GM23338 (cell line): ENCODE measurements at regions not wholly inside any gene's neighbourhood (a gene's known extent, or its start where the extent isn't known, plus 50 kb on each side); places are given as distances from the start of the nearest gene placed in this dataset.

Experiments
- ATAC-seq: fragments of 200-7000 bp; cut with Tn5 transposase; 3 replicates; pipeline ENCODE4 v1.9.1; 2020
- DNase-seq: peaks from one replicate; pipeline ENCODE4 v3.0.0-alpha.2; 2015; ENCODE audit warnings: low spot score
- H2AFZ ChIP-seq: fragments of 200-600 bp; sonication (generic); 2 replicates; pipeline ENCODE4 v1.8.0; 2016; ENCODE audit warnings: antibody characterized with exemption, mild to moderate bottlenecking, moderate library complexity
- H3F3A ChIP-seq: fragments of 200-600 bp; sonication (generic); replicated peaks from 2 replicates; pipeline ENCODE4 v1.8.0; 2017; ENCODE audit warnings: antibody characterized with exemption, mixed run types, low read depth
- H3K27ac ChIP-seq: fragments of 200-600 bp; sonication (generic); 2 replicates; pipeline ENCODE4 v1.6.1; 2016; ENCODE audit warnings: low read depth
- H3K27me3 ChIP-seq: fragments of 200-600 bp; sonication (generic); 2 replicates; pipeline ENCODE4 v1.8.0; 2016; ENCODE audit warnings: mild to moderate bottlenecking, mixed run types, moderate library complexity; ENCODE audit not compliant: insufficient read depth
- H3K36me3 ChIP-seq: fragments of 200-600 bp; sonication (generic); 2 replicates; pipeline ENCODE4 v1.8.0; 2016; ENCODE audit warnings: mild to moderate bottlenecking; ENCODE audit not compliant: insufficient read depth
- H3K4me1 ChIP-seq: fragments of 200-600 bp; sonication (generic); 2 replicates; pipeline ENCODE4 v1.8.0; 2016; ENCODE audit warnings: mild to moderate bottlenecking, moderate library complexity; ENCODE audit not compliant: insufficient read depth
- H3K4me2 ChIP-seq: fragments of 200-600 bp; sonication (generic); 2 replicates; pipeline ENCODE4 v1.7.1; 2017; ENCODE audit warnings: mixed run types
- H3K4me3 ChIP-seq: fragments of 200-600 bp; sonication (generic); 2 replicates; pipeline ENCODE4 v1.6.1; 2016; ENCODE audit warnings: mixed run types
- H3K79me2 ChIP-seq: fragments of 200-600 bp; sonication (generic); replicated peaks from 2 replicates; pipeline ENCODE4 v1.8.0; 2017; ENCODE audit warnings: mild to moderate bottlenecking; ENCODE audit not compliant: insufficient read depth
- H3K9me2 ChIP-seq: fragments of 200-600 bp; sonication (generic); 2 replicates; pipeline ENCODE4 v1.8.0; 2017; ENCODE audit not compliant: insufficient read depth
- H4K20me1 ChIP-seq: fragments of 200-600 bp; sonication (generic); replicated peaks from 2 replicates; pipeline ENCODE4 v1.8.0; 2017; ENCODE audit warnings: mild to moderate bottlenecking; ENCODE audit not compliant: insufficient read depth
- H3K27ac Mint-ChIP-seq: 2 replicates; pipeline ENCODE4 v1.8.0; 2020; ENCODE audit warnings: inconsistent platforms, mild to moderate bottlenecking, moderate library complexity, mixed read lengths
- H3K27me3 Mint-ChIP-seq: 3 replicates; pipeline ENCODE4 v1.8.0; 2022; ENCODE audit warnings: low read depth, mild to moderate bottlenecking, moderate library complexity, mixed read lengths, inconsistent platforms; ENCODE audit not compliant: insufficient read depth, poor library complexity
- H3K36me3 Mint-ChIP-seq: 3 replicates; pipeline ENCODE4 v1.8.0; 2021; ENCODE audit warnings: low read depth, mild to moderate bottlenecking, inconsistent platforms, moderate library complexity, mixed read lengths
- H3K4me1 Mint-ChIP-seq: 3 replicates; pipeline ENCODE4 v1.8.0; 2020; ENCODE audit warnings: mild to moderate bottlenecking, inconsistent platforms, mixed read lengths
- H3K4me3 Mint-ChIP-seq: 3 replicates; pipeline ENCODE4 v1.8.0; 2021; ENCODE audit warnings: moderate library complexity, mild to moderate bottlenecking, inconsistent platforms, mixed read lengths
- H3K9me3 Mint-ChIP-seq: 3 replicates; pipeline ENCODE4 v1.8.0; 2020; ENCODE audit warnings: moderate library complexity, mild to moderate bottlenecking, inconsistent platforms, mixed read lengths
- CREB1 ChIP-seq: fragments of 250-450 bp; sonication (Bioruptor Pico); IDR thresholded peaks from 2 replicates; pipeline ENCODE4 v1.5.0; 2020; ENCODE audit warnings: low read depth, mild to moderate bottlenecking, moderate library complexity
- EZH2phosphoT487 ChIP-seq: fragments of 200-600 bp; sonication (generic); IDR thresholded peaks from one replicate; pipeline ENCODE4 v1.8.1; 2018; ENCODE audit warnings: antibody characterized with exemption; ENCODE audit not compliant: unreplicated experiment
- NANOG ChIP-seq: IDR thresholded peaks from 2 replicates; pipeline ENCODE4 v1.6.1; 2016; ENCODE audit warnings: antibody characterized with exemption, borderline replicate concordance
- STAT1 ChIP-seq: IDR thresholded peaks from one replicate; pipeline ENCODE4 v1.6.1; 2016; ENCODE audit warnings: antibody characterized with exemption; ENCODE audit not compliant: unreplicated experiment
- TF ChIP-seq, protein P1 (sequence below): IDR thresholded peaks from one replicate; pipeline ENCODE4 v1.6.1; 2018; ENCODE audit warnings: antibody characterized with exemption; ENCODE audit not compliant: unreplicated experiment
- TF ChIP-seq, protein P2 (sequence below): IDR thresholded peaks from 2 replicates; pipeline ENCODE4 v1.6.1; 2016; ENCODE audit warnings: antibody characterized with exemption
- TF ChIP-seq, protein P3 (sequence below): fragments of 250-450 bp; sonication (Bioruptor Pico); IDR thresholded peaks from 2 replicates; pipeline ENCODE4 v1.5.0; 2020; ENCODE audit warnings: mild to moderate bottlenecking, moderate library complexity

DNA sequence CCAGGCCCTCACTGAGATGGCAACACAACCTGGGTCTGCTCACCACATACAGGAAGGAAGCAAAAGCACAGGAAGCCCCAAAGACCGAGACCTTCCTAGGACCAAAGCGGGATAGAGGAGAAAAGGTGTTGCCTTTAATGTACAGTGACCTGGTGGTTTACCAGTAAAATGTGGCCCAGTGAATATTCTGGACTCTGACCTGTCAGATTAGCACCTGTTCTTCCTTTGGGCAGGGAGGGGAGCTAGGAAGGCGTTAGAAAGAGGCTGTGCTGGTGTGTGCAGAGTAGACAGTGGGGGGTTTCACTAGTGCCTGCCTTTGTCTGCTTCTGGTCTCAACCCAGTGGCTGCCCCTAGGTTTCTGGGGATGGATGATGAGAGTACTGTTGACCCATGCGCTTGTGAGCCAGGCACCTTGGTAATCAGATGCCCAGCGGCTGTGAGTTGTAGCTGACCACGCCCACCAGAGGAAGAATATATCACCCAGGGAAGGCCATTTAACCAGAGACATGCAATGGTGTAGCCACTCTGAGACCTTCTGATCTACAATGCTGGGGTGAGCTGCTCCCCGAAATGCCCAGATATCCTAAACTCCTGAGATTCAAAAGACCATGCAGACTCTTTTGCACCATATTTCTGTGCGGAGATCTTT, 90.1 kb upstream of the NEO1 start:
- H2AFZ ChIP-seq, result no peak overlapping the region
- H3K36me3 Mint-ChIP-seq, result peaks cover 17% of the 10 kb centered on the region
- no peak overlapping the region for H3K4me3 Mint-ChIP-seq
- no peak for DNase-seq
- no peaks in the 10 kb centered on the region for H3K79me2 ChIP-seq
- ATAC-seq, result no peak
- no peak overlapping the region for H3K27ac Mint-ChIP-seq
- H3K27me3 Mint-ChIP-seq, result peaks cover 2% of the 10 kb centered on the region
- H3K27me3 ChIP-seq, result no peaks in the 10 kb centered on the region
- no peaks in the 10 kb centered on the region for H3F3A ChIP-seq
- no peak overlapping the region for H3K4me2 ChIP-seq
- H3K4me1 ChIP-seq, result no peaks in the 10 kb centered on the region
- no peaks in the 10 kb centered on the region for H4K20me1 ChIP-seq
- H3K9me2 ChIP-seq, result 0 out of 2 replicates have a peak, but pooled peaks cover 3% of the 10 kb centered on the region
- no peaks in the 10 kb centered on the region for H3K36me3 ChIP-seq
- TF ChIP-seq, protein P1, sequence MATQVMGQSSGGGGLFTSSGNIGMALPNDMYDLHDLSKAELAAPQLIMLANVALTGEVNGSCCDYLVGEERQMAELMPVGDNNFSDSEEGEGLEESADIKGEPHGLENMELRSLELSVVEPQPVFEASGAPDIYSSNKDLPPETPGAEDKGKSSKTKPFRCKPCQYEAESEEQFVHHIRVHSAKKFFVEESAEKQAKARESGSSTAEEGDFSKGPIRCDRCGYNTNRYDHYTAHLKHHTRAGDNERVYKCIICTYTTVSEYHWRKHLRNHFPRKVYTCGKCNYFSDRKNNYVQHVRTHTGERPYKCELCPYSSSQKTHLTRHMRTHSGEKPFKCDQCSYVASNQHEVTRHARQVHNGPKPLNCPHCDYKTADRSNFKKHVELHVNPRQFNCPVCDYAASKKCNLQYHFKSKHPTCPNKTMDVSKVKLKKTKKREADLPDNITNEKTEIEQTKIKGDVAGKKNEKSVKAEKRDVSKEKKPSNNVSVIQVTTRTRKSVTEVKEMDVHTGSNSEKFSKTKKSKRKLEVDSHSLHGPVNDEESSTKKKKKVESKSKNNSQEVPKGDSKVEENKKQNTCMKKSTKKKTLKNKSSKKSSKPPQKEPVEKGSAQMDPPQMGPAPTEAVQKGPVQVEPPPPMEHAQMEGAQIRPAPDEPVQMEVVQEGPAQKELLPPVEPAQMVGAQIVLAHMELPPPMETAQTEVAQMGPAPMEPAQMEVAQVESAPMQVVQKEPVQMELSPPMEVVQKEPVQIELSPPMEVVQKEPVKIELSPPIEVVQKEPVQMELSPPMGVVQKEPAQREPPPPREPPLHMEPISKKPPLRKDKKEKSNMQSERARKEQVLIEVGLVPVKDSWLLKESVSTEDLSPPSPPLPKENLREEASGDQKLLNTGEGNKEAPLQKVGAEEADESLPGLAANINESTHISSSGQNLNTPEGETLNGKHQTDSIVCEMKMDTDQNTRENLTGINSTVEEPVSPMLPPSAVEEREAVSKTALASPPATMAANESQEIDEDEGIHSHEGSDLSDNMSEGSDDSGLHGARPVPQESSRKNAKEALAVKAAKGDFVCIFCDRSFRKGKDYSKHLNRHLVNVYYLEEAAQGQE, result no peak
- TF ChIP-seq, protein P2, sequence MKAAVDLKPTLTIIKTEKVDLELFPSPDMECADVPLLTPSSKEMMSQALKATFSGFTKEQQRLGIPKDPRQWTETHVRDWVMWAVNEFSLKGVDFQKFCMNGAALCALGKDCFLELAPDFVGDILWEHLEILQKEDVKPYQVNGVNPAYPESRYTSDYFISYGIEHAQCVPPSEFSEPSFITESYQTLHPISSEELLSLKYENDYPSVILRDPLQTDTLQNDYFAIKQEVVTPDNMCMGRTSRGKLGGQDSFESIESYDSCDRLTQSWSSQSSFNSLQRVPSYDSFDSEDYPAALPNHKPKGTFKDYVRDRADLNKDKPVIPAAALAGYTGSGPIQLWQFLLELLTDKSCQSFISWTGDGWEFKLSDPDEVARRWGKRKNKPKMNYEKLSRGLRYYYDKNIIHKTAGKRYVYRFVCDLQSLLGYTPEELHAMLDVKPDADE, result no peak
- TF ChIP-seq NANOG (no peak), EZH2phosphoT487 (no peak), CREB1 (no peak), STAT1 (no peak)
- TF ChIP-seq, protein P3, sequence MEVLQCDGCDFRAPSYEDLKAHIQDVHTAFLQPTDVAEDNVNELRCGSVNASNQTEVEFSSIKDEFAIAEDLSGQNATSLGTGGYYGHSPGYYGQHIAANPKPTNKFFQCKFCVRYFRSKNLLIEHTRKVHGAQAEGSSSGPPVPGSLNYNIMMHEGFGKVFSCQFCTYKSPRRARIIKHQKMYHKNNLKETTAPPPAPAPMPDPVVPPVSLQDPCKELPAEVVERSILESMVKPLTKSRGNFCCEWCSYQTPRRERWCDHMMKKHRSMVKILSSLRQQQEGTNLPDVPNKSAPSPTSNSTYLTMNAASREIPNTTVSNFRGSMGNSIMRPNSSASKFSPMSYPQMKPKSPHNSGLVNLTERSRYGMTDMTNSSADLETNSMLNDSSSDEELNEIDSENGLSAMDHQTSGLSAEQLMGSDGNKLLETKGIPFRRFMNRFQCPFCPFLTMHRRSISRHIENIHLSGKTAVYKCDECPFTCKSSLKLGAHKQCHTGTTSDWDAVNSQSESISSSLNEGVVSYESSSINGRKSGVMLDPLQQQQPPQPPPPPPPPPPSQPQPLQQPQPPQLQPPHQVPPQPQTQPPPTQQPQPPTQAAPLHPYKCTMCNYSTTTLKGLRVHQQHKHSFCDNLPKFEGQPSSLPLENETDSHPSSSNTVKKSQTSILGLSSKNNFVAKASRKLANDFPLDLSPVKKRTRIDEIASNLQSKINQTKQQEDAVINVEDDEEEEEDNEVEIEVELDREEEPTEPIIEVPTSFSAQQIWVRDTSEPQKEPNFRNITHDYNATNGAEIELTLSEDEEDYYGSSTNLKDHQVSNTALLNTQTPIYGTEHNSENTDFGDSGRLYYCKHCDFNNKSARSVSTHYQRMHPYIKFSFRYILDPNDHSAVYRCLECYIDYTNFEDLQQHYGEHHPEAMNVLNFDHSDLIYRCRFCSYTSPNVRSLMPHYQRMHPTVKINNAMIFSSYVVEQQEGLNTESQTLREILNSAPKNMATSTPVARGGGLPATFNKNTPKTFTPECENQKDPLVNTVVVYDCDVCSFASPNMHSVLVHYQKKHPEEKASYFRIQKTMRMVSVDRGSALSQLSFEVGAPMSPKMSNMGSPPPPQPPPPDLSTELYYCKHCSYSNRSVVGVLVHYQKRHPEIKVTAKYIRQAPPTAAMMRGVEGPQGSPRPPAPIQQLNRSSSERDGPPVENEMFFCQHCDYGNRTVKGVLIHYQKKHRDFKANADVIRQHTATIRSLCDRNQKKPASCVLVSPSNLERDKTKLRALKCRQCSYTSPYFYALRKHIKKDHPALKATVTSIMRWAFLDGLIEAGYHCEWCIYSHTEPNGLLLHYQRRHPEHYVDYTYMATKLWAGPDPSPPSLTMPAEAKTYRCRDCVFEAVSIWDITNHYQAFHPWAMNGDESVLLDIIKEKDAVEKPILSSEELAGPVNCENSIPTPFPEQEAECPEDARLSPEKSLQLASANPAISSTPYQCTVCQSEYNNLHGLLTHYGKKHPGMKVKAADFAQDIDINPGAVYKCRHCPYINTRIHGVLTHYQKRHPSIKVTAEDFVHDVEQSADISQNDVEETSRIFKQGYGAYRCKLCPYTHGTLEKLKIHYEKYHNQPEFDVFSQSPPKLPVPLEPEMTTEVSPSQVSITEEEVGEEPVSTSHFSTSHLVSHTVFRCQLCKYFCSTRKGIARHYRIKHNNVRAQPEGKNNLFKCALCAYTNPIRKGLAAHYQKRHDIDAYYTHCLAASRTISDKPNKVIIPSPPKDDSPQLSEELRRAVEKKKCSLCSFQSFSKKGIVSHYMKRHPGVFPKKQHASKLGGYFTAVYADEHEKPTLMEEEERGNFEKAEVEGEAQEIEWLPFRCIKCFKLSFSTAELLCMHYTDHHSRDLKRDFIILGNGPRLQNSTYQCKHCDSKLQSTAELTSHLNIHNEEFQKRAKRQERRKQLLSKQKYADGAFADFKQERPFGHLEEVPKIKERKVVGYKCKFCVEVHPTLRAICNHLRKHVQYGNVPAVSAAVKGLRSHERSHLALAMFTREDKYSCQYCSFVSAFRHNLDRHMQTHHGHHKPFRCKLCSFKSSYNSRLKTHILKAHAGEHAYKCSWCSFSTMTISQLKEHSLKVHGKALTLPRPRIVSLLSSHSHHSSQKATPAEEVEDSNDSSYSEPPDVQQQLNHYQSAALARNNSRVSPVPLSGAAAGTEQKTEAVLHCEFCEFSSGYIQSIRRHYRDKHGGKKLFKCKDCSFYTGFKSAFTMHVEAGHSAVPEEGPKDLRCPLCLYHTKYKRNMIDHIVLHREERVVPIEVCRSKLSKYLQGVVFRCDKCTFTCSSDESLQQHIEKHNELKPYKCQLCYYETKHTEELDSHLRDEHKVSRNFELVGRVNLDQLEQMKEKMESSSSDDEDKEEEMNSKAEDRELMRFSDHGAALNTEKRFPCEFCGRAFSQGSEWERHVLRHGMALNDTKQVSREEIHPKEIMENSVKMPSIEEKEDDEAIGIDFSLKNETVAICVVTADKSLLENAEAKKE (CRISPR knock-in tag), result no peak
- H3K27ac ChIP-seq, result no peak overlapping the region
- no peak overlapping the region for H3K4me3 ChIP-seq
- H3K9me3 Mint-ChIP-seq, result peaks cover 31% of the 10 kb centered on the region
- no peaks in the 10 kb centered on the region for H3K4me1 Mint-ChIP-seq
